ENCODE measurements at regions not wholly inside any gene's neighbourhood (a gene's known extent, or its start where the extent isn't known, plus 50 kb on each side); places are given as distances from the start of the nearest gene placed in this dataset.

DNA sequence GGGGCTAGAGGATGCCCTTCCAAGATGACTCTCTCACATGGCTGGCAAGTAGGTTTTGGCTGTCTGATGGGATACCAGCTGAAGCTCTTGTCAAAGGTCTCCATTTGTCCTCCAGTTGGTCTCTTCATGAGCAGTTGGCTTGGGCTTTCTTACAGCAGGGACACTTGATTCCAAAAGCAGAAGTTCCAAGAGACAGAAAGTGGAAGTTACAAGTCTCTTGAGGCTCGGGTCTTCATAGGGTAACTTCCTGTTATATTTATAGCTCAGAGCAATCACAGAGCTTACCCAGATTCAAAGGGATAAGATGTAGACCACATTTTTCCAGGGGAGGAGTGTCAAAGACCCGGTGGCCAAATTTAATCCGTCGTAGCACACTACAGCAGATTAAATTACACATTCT, 440.0 kb downstream of the RFC3 start:
- Histone ChIP-seq H3K9me3 (ENCODE audit: control insufficient read depth in 4 of 4, low read length in 3 of 4) (peaks cover 0 to 3% (median 3%) of the 10 kb centered on the region in 4 donors), H3K9ac (ENCODE audit: low read depth in 1 of 2, low read length in 2 of 2) (no peak overlapping the region), H3K4me3 (ENCODE audit: low read depth in 1 of 3, low read length in 3 of 3) (no peak overlapping the region), H3K36me3 (ENCODE audit: control insufficient read depth in 4 of 4, insufficient read depth in 3 of 4, low read depth in 1 of 4, low read length in 3 of 4) (no peaks in the 10 kb centered on the region), H3K27me3 (ENCODE audit: control insufficient read depth in 4 of 4, insufficient read depth in 4 of 4, low read length in 3 of 4) (peaks cover 0 to 3% (median 0%) of the 10 kb centered on the region in 4 donors), H3K4me1 (ENCODE audit: control insufficient read depth in 4 of 4, insufficient read depth in 4 of 4, low read length in 3 of 4) (no peaks in the 10 kb centered on the region), H3K27ac (ENCODE audit: low read depth in 1 of 2, low read length in 2 of 2) (no peak overlapping the region)
- no peak for DNase-seq (ENCODE audit: low spot score)
- TF ChIP-seq, protein P1, sequence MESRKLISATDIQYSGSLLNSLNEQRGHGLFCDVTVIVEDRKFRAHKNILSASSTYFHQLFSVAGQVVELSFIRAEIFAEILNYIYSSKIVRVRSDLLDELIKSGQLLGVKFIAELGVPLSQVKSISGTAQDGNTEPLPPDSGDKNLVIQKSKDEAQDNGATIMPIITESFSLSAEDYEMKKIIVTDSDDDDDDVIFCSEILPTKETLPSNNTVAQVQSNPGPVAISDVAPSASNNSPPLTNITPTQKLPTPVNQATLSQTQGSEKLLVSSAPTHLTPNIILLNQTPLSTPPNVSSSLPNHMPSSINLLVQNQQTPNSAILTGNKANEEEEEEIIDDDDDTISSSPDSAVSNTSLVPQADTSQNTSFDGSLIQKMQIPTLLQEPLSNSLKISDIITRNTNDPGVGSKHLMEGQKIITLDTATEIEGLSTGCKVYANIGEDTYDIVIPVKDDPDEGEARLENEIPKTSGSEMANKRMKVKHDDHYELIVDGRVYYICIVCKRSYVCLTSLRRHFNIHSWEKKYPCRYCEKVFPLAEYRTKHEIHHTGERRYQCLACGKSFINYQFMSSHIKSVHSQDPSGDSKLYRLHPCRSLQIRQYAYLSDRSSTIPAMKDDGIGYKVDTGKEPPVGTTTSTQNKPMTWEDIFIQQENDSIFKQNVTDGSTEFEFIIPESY (IDR thresholded peaks at IDR 0.05), result no peak
- TF ChIP-seq TAF1 (conservative IDR thresholded peaks at IDR 0.05) (no peak), JUND (IDR thresholded peaks at IDR 0.05) (no peak), RXRA (IDR thresholded peaks at IDR 0.05) (no peak), HNF4A (conservative IDR thresholded peaks at IDR 0.05) (no peak)
- TF ChIP-seq, protein P2, sequence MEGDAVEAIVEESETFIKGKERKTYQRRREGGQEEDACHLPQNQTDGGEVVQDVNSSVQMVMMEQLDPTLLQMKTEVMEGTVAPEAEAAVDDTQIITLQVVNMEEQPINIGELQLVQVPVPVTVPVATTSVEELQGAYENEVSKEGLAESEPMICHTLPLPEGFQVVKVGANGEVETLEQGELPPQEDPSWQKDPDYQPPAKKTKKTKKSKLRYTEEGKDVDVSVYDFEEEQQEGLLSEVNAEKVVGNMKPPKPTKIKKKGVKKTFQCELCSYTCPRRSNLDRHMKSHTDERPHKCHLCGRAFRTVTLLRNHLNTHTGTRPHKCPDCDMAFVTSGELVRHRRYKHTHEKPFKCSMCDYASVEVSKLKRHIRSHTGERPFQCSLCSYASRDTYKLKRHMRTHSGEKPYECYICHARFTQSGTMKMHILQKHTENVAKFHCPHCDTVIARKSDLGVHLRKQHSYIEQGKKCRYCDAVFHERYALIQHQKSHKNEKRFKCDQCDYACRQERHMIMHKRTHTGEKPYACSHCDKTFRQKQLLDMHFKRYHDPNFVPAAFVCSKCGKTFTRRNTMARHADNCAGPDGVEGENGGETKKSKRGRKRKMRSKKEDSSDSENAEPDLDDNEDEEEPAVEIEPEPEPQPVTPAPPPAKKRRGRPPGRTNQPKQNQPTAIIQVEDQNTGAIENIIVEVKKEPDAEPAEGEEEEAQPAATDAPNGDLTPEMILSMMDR (IDR thresholded peaks at IDR 0.05; ENCODE audit: low read depth, low read length, missing input control), result no peak
- TF ChIP-seq, protein P3, sequence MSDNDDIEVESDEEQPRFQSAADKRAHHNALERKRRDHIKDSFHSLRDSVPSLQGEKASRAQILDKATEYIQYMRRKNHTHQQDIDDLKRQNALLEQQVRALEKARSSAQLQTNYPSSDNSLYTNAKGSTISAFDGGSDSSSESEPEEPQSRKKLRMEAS (IDR thresholded peaks at IDR 0.05), result no peak
- TF ChIP-seq, protein P4, sequence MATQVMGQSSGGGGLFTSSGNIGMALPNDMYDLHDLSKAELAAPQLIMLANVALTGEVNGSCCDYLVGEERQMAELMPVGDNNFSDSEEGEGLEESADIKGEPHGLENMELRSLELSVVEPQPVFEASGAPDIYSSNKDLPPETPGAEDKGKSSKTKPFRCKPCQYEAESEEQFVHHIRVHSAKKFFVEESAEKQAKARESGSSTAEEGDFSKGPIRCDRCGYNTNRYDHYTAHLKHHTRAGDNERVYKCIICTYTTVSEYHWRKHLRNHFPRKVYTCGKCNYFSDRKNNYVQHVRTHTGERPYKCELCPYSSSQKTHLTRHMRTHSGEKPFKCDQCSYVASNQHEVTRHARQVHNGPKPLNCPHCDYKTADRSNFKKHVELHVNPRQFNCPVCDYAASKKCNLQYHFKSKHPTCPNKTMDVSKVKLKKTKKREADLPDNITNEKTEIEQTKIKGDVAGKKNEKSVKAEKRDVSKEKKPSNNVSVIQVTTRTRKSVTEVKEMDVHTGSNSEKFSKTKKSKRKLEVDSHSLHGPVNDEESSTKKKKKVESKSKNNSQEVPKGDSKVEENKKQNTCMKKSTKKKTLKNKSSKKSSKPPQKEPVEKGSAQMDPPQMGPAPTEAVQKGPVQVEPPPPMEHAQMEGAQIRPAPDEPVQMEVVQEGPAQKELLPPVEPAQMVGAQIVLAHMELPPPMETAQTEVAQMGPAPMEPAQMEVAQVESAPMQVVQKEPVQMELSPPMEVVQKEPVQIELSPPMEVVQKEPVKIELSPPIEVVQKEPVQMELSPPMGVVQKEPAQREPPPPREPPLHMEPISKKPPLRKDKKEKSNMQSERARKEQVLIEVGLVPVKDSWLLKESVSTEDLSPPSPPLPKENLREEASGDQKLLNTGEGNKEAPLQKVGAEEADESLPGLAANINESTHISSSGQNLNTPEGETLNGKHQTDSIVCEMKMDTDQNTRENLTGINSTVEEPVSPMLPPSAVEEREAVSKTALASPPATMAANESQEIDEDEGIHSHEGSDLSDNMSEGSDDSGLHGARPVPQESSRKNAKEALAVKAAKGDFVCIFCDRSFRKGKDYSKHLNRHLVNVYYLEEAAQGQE (IDR thresholded peaks at IDR 0.05), result no peak
- WGBS, result 60% methylated on average over 4 of the region's 4 CpGs

DNA sequence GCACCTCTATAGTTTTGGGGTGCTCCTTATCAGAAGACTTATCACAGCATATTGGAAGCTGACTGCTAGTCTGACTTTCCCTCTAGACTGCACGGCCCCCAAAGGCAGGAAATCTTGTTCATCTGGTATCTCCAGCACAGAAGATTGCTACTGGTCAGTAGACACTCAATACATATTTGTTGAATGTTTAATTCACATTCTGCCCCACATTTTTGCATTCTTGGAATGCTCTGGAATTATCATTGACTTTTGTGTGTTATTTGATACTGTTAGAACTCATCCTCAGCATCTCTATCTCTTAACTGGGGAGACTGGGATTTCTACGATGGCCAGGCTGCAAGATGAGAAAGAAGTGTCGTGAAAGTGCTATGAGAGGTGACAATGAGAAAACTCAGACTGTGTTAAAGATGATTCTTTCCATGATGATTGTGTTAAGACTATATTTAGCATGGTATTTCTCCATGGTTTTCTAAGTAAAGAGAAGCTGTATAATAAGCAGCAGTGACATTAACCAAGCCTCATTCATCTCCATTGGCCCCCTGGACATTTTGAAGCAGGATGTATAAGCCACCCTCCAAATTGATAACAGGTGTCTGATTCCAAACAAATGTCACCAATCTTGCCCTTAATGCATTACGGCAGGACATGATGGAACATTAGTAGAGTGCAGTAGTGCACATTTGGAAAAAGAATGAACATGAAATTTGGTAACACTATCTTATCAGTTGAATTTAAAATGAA, 440.9 kb downstream of the RFC3 start:
- DNase-seq (ENCODE audit: low spot score), result no peak
- Histone ChIP-seq H3K27ac (ENCODE audit: low read depth in 1 of 2, low read length in 2 of 2) (no peak overlapping the region), H3K9me3 (ENCODE audit: control insufficient read depth in 4 of 4, low read length in 3 of 4) (peaks cover 0 to 3% (median 3%) of the 10 kb centered on the region in 4 donors), H3K9ac (ENCODE audit: low read depth in 1 of 2, low read length in 2 of 2) (no peak overlapping the region), H3K4me3 (ENCODE audit: low read depth in 1 of 3, low read length in 3 of 3) (no peak overlapping the region), H3K4me1 (ENCODE audit: control insufficient read depth in 4 of 4, insufficient read depth in 4 of 4, low read length in 3 of 4) (no peaks in the 10 kb centered on the region), H3K36me3 (ENCODE audit: control insufficient read depth in 4 of 4, insufficient read depth in 3 of 4, low read depth in 1 of 4, low read length in 3 of 4) (no peaks in the 10 kb centered on the region), H3K27me3 (ENCODE audit: control insufficient read depth in 4 of 4, insufficient read depth in 4 of 4, low read length in 3 of 4) (peaks cover 0 to 3% (median 0%) of the 10 kb centered on the region in 4 donors)
- TF ChIP-seq, protein P4 (IDR thresholded peaks at IDR 0.05), result no peak
- TF ChIP-seq FOXA1 (IDR thresholded peaks at IDR 0.05) (no peak), EGR1 (IDR thresholded peaks at IDR 0.05; ENCODE audit: low read depth in 2 of 2) (no peak), NR2F2 (IDR thresholded peaks at IDR 0.05) (no peak), HNF4A (conservative IDR thresholded peaks at IDR 0.05) (no peak), TAF1 (conservative IDR thresholded peaks at IDR 0.05) (no peak), SP1 (IDR thresholded peaks at IDR 0.05) (no peak), YY1 (IDR thresholded peaks at IDR 0.05) (no peak), JUND (IDR thresholded peaks at IDR 0.05) (no peak)
- TF ChIP-seq, protein P5, sequence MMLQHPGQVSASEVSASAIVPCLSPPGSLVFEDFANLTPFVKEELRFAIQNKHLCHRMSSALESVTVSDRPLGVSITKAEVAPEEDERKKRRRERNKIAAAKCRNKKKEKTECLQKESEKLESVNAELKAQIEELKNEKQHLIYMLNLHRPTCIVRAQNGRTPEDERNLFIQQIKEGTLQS (IDR thresholded peaks at IDR 0.05), result no peak
- TF ChIP-seq, protein P3 (IDR thresholded peaks at IDR 0.05), result no peak
- 74% methylated on average over 4 of the region's 4 CpGs for WGBS

All from liver (tissue), 8 donors.